Activated naive CD8-positive, alpha-beta T cell treated with anti-CD3 and anti-CD28 coated beads for 36 hours (primary cell): ENCODE measurements at regions not wholly inside any gene's neighbourhood (a gene's known extent, or its start where the extent isn't known, plus 50 kb on each side); places are given as distances from the start of the nearest gene placed in this dataset.

ENCODE experiments used
- DNase-seq: peaks from one replicate; pipeline ENCODE4 v3.0.0; 2021
- H3K27ac Mint-ChIP-seq: one replicate; pipeline ENCODE4 v1.8.0; 2022; ENCODE audit warnings: mild to moderate bottlenecking, moderate library complexity, mixed read lengths
- H3K27me3 Mint-ChIP-seq: one replicate; pipeline ENCODE4 v1.8.0; 2022; ENCODE audit warnings: mild to moderate bottlenecking, mixed read lengths
- H3K36me3 Mint-ChIP-seq: one replicate; pipeline ENCODE4 v1.8.0; 2021; ENCODE audit warnings: mild to moderate bottlenecking, mixed read lengths
- H3K4me1 Mint-ChIP-seq: one replicate; pipeline ENCODE4 v1.8.0; 2021; ENCODE audit warnings: mixed read lengths
- H3K4me3 Mint-ChIP-seq: one replicate; pipeline ENCODE4 v1.8.0; 2022; ENCODE audit warnings: mild to moderate bottlenecking, moderate library complexity, mixed read lengths
- H3K9me3 Mint-ChIP-seq: one replicate; pipeline ENCODE4 v1.8.0; 2022; ENCODE audit warnings: mixed read lengths

DNA sequence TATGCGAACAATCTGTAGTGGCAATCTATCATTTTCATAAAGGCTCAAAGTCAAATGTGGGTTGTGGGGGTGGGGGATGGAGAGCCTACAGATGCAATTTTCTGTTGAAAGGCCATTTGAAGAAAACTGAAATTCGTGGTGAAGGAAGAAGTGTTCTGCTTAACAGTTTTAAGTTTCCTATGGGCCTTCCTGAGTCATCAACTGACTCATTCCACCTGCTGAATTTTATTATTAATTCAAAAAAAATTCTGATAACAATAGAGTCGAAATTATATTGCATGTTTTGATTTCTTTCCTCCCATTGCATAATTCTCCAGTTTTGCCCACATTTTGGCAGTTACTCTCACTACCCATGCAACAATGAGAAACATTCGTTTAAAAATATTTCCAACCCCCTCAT, 622.3 kb upstream of the ARID1B start:
- peaks cover 13% of the 10 kb centered on the region for H3K4me1 Mint-ChIP-seq
- no peak overlapping the region for H3K4me3 Mint-ChIP-seq
- H3K27me3 Mint-ChIP-seq, result no peaks in the 10 kb centered on the region
- peak; percentile 10 for DNase-seq
- peak overlapping the region; percentile 82 for H3K27ac Mint-ChIP-seq
- H3K36me3 Mint-ChIP-seq, result peaks cover 3% of the 10 kb centered on the region
- no peaks in the 10 kb centered on the region for H3K9me3 Mint-ChIP-seq

DNA sequence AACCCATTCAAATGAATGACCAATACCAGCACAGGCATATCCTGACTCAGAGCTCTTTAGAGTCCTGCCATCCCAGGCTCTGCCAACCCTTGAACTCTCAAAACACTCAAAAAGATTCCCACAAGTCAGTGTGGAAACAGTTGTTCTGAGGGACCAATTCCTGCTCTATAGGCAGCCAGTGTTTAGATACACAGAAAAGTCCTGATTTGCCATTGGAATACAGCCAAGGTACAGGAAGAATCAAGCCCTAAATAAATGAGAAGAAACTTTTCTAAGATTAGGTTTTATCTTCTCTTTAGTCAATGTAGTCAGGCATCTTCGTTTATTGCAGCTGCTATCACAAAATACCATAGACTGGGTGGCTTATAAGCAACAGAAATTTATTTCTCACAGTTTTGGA, 626.8 kb upstream of the ARID1B start:
- peaks cover 13% of the 10 kb centered on the region for H3K4me1 Mint-ChIP-seq
- H3K9me3 Mint-ChIP-seq, result no peaks in the 10 kb centered on the region
- no peak overlapping the region for H3K27ac Mint-ChIP-seq
- H3K36me3 Mint-ChIP-seq, result peaks cover 6% of the 10 kb centered on the region
- H3K27me3 Mint-ChIP-seq, result no peaks in the 10 kb centered on the region
- H3K4me3 Mint-ChIP-seq, result no peak overlapping the region
- no peak for DNase-seq

GRCh38 chr6:156146891-156147290, 630.3 kb upstream of the ARID1B start:
- H3K27ac Mint-ChIP-seq, result no peak overlapping the region
- no peak overlapping the region for H3K4me3 Mint-ChIP-seq
- peaks cover 4% of the 10 kb centered on the region for H3K27me3 Mint-ChIP-seq
- H3K9me3 Mint-ChIP-seq, result peaks cover 18% of the 10 kb centered on the region
- DNase-seq, result no peak
- H3K4me1 Mint-ChIP-seq, result no peaks in the 10 kb centered on the region
- H3K36me3 Mint-ChIP-seq, result peaks cover 11% of the 10 kb centered on the region

- no peak for DNase-seq
- Mint-ChIP-seq H3K27me3 (no peaks in the 10 kb centered on the region), H3K9me3 (peaks cover 16% of the 10 kb centered on the region), H3K4me3 (no peak overlapping the region), H3K36me3 (peaks cover 3% of the 10 kb centered on the region), H3K4me1 (peaks cover 2% of the 10 kb centered on the region), H3K27ac (no peak overlapping the region)
These were observed 645.8 kb upstream of the ARID1B start for GRCh38 chr6:156131221-156131903.

GRCh38 chr6:156126535-156126934, 650.6 kb upstream of the ARID1B start:
- H3K27ac Mint-ChIP-seq, result no peak overlapping the region
- H3K9me3 Mint-ChIP-seq, result no peaks in the 10 kb centered on the region
- H3K36me3 Mint-ChIP-seq, result no peaks in the 10 kb centered on the region
- H3K27me3 Mint-ChIP-seq, result no peaks in the 10 kb centered on the region
- no peak for DNase-seq
- peaks cover 2% of the 10 kb centered on the region for H3K4me1 Mint-ChIP-seq
- H3K4me3 Mint-ChIP-seq, result no peak overlapping the region

- Mint-ChIP-seq H3K4me3 (no peak overlapping the region), H3K27ac (no peak overlapping the region), H3K27me3 (no peaks in the 10 kb centered on the region), H3K36me3 (no peaks in the 10 kb centered on the region), H3K9me3 (no peaks in the 10 kb centered on the region), H3K4me1 (no peaks in the 10 kb centered on the region)
- no peak for DNase-seq
These were observed 651.3 kb upstream of the ARID1B start for GRCh38 chr6:156125844-156126243.

GRCh38 chr6:156123731-156124130, 653.4 kb upstream of the ARID1B start:
- Mint-ChIP-seq H3K4me3 (no peak overlapping the region), H3K9me3 (no peaks in the 10 kb centered on the region), H3K4me1 (no peaks in the 10 kb centered on the region), H3K36me3 (no peaks in the 10 kb centered on the region), H3K27me3 (no peaks in the 10 kb centered on the region), H3K27ac (no peak overlapping the region)
- DNase-seq, result no peak

DNA sequence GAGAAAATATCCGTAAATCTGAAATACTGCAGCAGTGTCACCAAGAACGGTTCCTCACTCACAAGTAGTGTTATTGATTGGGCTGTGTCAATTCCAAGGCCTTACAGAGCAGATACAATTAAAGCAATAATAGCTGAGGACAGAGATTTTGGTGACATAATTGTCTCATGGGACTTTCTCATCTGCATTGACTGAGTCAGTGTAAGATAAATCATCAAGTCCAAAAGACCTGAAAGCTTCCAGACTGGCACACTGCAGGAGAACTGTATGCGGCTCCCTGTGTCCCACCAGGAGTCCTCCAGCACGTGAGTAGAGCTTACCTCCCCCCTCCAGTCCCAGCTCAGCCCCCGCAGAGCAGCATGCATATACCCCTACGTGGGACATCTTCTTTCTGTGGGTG, 655.2 kb upstream of the ARID1B start:
- DNase-seq, result no peak
- no peak overlapping the region for H3K27ac Mint-ChIP-seq
- H3K9me3 Mint-ChIP-seq, result no peaks in the 10 kb centered on the region
- H3K4me1 Mint-ChIP-seq, result no peaks in the 10 kb centered on the region
- peaks cover 2% of the 10 kb centered on the region for H3K36me3 Mint-ChIP-seq
- H3K27me3 Mint-ChIP-seq, result no peaks in the 10 kb centered on the region
- no peak overlapping the region for H3K4me3 Mint-ChIP-seq

- Mint-ChIP-seq H3K4me1 (peaks cover 3% of the 10 kb centered on the region), H3K4me3 (no peak overlapping the region), H3K27ac (no peak overlapping the region), H3K36me3 (peaks cover 2% of the 10 kb centered on the region), H3K9me3 (no peaks in the 10 kb centered on the region), H3K27me3 (no peaks in the 10 kb centered on the region)
- DNase-seq, result no peak
These were observed 658.9 kb upstream of the NOX3 start for GRCh38 chr6:156114541-156114940.

- H3K36me3 Mint-ChIP-seq, result peaks cover 1% of the 10 kb centered on the region
- no peak overlapping the region for H3K4me3 Mint-ChIP-seq
- H3K9me3 Mint-ChIP-seq, result no peaks in the 10 kb centered on the region
- no peak overlapping the region for H3K27ac Mint-ChIP-seq
- no peak for DNase-seq
- no peaks in the 10 kb centered on the region for H3K27me3 Mint-ChIP-seq
- H3K4me1 Mint-ChIP-seq, result peaks cover 3% of the 10 kb centered on the region
These were observed 658.0 kb upstream of the NOX3 start for GRCh38 chr6:156113631-156114030.

GRCh38 chr6:156111913-156112312, 656.3 kb upstream of the NOX3 start:
- Mint-ChIP-seq H3K4me1 (peaks cover 3% of the 10 kb centered on the region), H3K36me3 (no peaks in the 10 kb centered on the region), H3K27ac (no peak overlapping the region), H3K9me3 (no peaks in the 10 kb centered on the region), H3K4me3 (no peak overlapping the region), H3K27me3 (no peaks in the 10 kb centered on the region)
- DNase-seq, result no peak

GRCh38 chr6:156110249-156110648, 654.6 kb upstream of the NOX3 start:
- no peak for DNase-seq
- Mint-ChIP-seq H3K9me3 (no peaks in the 10 kb centered on the region), H3K4me3 (no peak overlapping the region), H3K27me3 (no peaks in the 10 kb centered on the region), H3K27ac (no peak overlapping the region), H3K36me3 (no peaks in the 10 kb centered on the region), H3K4me1 (peaks cover 3% of the 10 kb centered on the region)

- H3K27me3 Mint-ChIP-seq, result no peaks in the 10 kb centered on the region
- DNase-seq, result no peak
- no peaks in the 10 kb centered on the region for H3K36me3 Mint-ChIP-seq
- H3K9me3 Mint-ChIP-seq, result no peaks in the 10 kb centered on the region
- no peak overlapping the region for H3K27ac Mint-ChIP-seq
- H3K4me1 Mint-ChIP-seq, result peaks cover 3% of the 10 kb centered on the region
- no peak overlapping the region for H3K4me3 Mint-ChIP-seq
These were observed 654.1 kb upstream of the NOX3 start for GRCh38 chr6:156109713-156110112.

DNA sequence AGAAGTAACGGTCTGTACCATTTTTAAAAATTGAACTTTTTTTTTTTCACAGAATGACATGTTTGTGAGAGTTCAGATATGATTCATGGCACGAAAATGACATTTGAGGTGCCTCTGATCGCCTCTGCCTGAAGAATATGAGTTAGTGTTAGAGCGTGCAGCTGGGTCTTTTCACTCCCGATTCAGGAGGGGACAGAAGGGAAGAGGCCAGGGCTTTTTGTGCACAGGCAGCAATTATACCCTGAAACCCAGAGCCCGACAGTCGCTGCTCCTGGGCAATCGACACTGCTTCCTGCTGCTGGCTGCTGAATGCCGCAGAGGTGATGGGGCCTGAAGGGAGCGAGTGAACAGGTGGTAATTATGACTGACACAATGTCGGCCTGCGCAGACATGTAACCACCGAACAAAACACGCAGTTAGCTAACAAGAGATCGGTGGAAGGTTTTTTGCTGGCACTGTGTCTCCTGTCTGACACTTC, 652.0 kb upstream of the NOX3 start:
- DNase-seq, result no peak
- Mint-ChIP-seq H3K27ac (no peak overlapping the region), H3K27me3 (no peaks in the 10 kb centered on the region), H3K36me3 (no peaks in the 10 kb centered on the region), H3K4me3 (no peak overlapping the region), H3K4me1 (peaks cover 3% of the 10 kb centered on the region), H3K9me3 (no peaks in the 10 kb centered on the region)

DNA sequence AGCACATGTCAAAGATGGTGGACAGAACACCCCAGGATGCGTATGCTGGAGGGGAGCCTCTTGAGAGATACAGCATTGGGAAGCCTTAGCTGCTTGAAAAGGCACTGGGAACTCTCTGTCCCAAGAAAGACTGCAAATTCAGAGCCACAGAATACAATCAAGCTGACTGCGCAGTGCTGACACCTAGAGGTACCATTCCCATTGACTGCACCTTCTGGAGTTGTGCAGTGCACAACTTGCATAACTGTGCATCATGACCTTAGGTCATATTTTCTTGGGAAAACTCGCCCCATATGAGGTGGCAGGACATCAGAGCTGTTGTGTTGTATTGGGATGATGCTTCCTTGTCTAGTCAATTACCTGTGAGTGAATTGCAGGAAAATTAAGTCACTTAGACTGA, 646.5 kb upstream of the NOX3 start:
- no peak for DNase-seq
- H3K4me1 Mint-ChIP-seq, result no peaks in the 10 kb centered on the region
- no peaks in the 10 kb centered on the region for H3K27me3 Mint-ChIP-seq
- no peak overlapping the region for H3K27ac Mint-ChIP-seq
- H3K9me3 Mint-ChIP-seq, result peaks cover 6% of the 10 kb centered on the region
- no peaks in the 10 kb centered on the region for H3K36me3 Mint-ChIP-seq
- H3K4me3 Mint-ChIP-seq, result no peak overlapping the region

DNA sequence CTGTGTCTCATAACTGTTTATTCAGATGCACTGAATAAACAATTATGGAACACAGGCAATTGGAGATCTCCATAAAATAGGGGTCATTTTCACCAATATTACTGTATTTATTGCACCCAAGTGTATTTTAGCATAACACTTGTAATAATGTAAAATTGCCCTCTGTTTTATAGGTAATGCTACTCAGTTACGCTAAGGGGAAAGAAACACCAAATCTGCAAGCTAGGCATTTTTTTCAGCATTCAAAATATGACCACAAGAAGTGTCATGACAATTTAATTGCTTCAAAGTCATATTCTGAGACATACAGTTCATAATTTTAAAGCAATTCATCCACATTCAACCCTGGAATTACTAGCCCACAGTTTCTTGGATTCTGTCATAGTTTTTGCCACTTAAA, 643.2 kb upstream of the NOX3 start:
- Mint-ChIP-seq H3K4me3 (no peak overlapping the region), H3K4me1 (no peaks in the 10 kb centered on the region), H3K27me3 (no peaks in the 10 kb centered on the region), H3K27ac (no peak overlapping the region), H3K36me3 (no peaks in the 10 kb centered on the region), H3K9me3 (peaks cover 6% of the 10 kb centered on the region)
- DNase-seq, result no peak
